ENCODE measurements at regions not wholly inside any gene's neighbourhood (a gene's known extent, or its start where the extent isn't known, plus 50 kb on each side); places are given as distances from the start of the nearest gene placed in this dataset.
"Not testable (repeated sequence)": the region's sequence is repeated elsewhere in the genome, so short reads cannot be mapped to it uniquely, and the experiment has no call there.

DNA sequence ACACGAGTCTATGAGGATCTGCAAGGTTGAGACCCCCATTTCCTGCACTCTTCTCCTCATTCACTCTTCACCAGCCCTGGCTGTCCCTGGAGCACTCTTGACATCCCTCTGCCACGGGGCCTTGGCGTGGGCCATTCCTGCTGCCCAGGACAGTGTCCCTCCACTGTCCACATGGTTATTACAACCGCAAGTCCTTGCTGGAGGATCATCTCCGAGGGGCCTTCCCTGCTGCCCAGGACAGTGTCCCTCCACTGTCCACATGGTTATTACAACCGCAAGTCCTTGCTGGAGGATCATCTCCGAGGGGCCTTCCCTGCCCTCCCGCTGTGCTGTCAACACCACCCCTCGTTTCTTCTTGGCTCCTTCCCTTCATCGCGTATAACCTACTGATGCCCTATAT, 850.7 kb downstream of the TBC1D22A start:
- TF ChIP-seq, protein P1, sequence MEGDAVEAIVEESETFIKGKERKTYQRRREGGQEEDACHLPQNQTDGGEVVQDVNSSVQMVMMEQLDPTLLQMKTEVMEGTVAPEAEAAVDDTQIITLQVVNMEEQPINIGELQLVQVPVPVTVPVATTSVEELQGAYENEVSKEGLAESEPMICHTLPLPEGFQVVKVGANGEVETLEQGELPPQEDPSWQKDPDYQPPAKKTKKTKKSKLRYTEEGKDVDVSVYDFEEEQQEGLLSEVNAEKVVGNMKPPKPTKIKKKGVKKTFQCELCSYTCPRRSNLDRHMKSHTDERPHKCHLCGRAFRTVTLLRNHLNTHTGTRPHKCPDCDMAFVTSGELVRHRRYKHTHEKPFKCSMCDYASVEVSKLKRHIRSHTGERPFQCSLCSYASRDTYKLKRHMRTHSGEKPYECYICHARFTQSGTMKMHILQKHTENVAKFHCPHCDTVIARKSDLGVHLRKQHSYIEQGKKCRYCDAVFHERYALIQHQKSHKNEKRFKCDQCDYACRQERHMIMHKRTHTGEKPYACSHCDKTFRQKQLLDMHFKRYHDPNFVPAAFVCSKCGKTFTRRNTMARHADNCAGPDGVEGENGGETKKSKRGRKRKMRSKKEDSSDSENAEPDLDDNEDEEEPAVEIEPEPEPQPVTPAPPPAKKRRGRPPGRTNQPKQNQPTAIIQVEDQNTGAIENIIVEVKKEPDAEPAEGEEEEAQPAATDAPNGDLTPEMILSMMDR (IDR thresholded peaks at IDR 0.05): not testable (repeated sequence)
- TF ChIP-seq POLR2A (IDR thresholded peaks at IDR 0.05): not testable (repeated sequence)

Measured in esophagus squamous epithelium (tissue), 4 donors.